Left hindlimb (tissue), 1 donor: ENCODE measurements at regions not wholly inside any gene's neighbourhood (a gene's known extent, or its start where the extent isn't known, plus 50 kb on each side); places are given as distances from the start of the nearest gene placed in this dataset.
"Not testable (repeated sequence)": the region's sequence is repeated elsewhere in the genome, so short reads cannot be mapped to it uniquely, and the experiment has no call there.

Experiments
- DNase-seq: peaks from one replicate; pipeline ENCODE4 v3.0.0-alpha.2; 2018

DNA sequence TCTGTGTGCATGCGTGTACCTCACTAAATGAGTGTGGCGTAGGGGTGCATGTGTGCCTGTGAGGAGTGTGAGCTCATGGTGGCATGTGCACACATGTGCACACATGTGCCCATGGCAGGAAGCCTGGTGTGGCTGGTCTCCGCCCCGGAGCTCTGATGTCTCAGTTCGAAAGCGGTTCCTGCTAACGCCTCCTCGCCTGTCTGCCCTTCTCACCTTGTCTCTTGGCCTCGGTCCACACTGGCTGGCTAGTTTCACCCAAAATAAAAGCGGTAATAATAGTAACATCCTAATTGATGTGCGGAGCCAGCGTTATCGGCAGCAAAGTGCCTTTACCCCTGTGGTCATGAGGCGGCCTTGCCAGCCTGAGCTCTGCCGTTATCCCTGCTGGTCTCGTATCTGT is 1190.4 kb downstream of the BRD1 start:
- no peak for DNase-seq

DNA sequence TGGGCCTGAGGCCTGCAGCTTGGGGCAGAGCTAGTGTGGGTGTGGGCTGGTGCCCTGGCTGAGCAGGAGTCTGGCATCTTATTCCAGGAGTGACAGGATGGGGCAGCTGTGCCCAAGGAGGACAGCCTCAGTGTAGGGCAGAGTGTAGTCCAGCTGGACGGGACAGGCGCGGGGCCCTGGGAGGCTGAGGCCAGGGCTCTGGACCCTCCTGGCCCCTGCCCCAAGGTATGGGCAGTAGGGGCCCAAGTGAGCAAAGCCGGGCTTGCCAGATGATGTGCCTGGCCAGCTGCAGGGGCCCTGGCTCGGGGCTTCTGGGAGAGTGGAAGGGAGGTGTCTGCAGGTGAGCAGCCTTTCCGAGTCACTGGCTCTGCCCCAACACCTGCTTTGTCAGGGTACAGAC is 1190.9 kb downstream of the BRD1 start:
- DNase-seq = no peak

- DNase-seq = no peak
Measured at GRCh38 chr22:48635816-48636215, 1191.9 kb downstream of the BRD1 start.

- no peak for DNase-seq
Measured at GRCh38 chr22:48635031-48635430, 1192.6 kb downstream of the BRD1 start.

DNA sequence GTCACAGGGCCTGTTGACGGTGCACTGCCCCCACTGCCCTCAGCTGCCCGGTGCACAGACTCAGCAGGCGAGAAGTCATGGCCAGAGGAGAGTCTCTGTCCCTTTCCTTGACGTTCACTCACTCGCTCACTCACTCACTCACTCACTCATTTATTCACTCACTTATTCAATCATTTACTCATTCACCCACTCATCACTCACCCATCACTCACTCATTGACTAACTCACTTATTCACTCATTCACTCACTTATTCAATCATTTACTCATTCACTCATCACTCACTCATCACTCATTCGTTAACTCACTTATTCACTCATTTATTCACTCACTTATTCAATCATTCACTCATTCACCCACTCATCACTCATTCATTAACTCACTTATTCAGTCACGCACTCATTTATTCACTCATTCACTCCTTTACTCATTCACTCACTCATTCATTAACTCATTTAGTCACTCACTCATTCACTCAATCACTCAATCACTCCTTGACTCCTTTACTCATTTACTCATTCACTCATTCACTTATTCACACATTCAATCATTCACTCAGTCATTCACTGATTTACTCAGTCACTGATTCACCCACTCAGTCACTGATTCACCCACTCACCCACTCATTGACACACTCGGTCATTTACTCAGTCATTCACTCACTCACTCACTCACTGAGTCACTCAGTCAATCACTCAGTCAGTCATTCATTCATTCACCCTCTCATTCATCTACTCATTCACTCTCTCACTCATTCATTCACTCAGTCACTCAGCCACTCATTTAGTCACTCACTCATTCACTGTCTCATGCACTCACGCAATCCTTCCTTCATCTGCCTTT is 1193.5 kb downstream of the BRD1 start:
- DNase-seq = no peak

DNA sequence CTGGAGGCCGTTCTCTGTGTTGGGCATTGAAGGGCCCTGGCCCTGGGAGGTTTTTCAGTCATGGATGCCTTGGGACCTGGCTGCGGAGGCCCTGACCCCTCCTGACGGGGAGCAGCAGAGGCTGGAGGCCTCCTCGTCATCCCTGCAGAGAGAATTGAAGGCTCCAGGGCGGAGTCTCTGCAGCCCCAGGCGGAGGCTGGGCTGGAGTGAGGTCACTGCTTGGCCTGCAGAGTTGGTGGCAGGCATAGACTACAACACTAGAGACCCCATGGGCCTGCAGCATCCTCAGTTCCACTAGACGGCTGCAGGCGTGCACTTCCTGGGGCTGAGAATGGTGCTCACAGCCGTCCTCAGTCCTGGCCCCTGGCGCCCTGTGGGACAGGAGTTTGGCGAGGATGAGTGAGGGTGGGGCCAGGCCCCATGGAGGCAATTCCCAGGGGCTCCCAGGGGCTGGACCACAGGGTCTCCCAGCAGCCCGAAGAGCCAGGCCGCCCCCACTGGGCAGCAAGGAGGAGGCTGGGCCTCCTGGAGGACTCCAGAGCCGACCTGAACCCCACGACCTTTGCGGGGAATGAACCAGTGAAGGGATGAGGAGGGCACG is 1194.9 kb downstream of the BRD1 start:
- no peak for DNase-seq

DNA sequence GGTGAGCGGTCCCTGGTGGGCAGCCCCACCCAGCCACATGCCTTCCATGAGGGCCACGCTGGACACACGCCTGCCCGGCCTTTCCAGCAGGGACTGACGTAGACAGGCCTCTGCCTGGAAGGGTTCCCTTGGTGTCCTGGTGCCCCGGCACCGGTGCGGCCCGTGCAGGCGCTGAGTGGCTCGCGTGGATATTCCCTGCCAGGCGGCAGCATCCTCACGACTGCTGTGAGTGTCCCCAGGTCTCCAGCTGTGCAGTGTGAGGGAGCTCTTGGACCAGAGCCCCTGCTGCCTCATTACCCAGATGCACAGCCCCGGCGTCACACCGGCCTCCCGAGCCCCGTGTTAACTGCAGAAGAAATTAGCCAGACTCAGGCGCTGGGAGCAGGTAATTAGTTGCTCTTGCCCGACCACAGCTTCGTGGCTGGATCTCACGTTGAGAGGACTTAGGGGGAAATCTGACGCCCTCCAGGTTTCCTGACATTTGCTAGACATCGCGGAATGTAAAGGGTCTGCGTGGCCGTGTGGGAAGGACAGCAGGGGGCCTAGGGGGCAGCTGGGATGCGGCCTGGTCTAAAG is 1196.3 kb downstream of the BRD1 start:
- no peak for DNase-seq

- DNase-seq = no peak
Measured at GRCh38 chr22:48630848-48631247, 1196.8 kb downstream of the BRD1 start.

GRCh38 chr22:48630433-48630754 is 1197.3 kb downstream of the BRD1 start:
- no peak for DNase-seq

GRCh38 chr22:48629631-48630432 is 1197.8 kb downstream of the BRD1 start:
- DNase-seq = no peak

- DNase-seq = no peak
Measured at GRCh38 chr22:48628891-48629543, 1198.7 kb downstream of the BRD1 start.

GRCh38 chr22:48627966-48628365 is 1199.7 kb downstream of the BRD1 start:
- no peak for DNase-seq

- no peak for DNase-seq
Measured at GRCh38 chr22:48627203-48627602, 1200.5 kb downstream of the BRD1 start.

GRCh38 chr22:48624401-48624800 is 1203.3 kb downstream of the BRD1 start:
- DNase-seq = no peak

- no peak for DNase-seq
Measured at GRCh38 chr22:48622891-48623545, 1204.7 kb downstream of the BRD1 start.

GRCh38 chr22:48621085-48621484 is 1206.6 kb downstream of the BRD1 start:
- DNase-seq = no peak

- not testable (repeated sequence) for DNase-seq
Measured at GRCh38 chr22:48620460-48620859, 1207.2 kb downstream of the BRD1 start.

DNA sequence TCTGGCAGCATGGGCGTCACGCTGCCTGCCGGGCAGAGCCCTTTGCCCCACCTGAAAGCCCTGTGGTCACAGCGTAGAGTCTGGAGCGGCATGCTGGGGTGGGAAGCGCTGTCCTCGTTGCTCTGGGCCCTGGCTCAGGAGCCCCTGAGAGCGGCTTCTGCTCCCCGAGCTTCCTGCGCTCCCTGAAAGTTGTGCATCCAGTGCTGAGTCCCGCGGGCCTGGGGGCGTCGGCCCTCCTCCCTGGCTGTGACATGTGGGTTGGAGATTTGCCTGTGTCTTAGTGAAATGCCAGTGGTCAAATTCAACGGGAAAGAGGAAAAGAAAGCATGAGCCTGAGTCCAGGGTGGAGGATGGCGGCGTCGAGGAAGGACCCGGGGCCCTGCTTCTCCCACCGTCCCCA is 1208.0 kb downstream of the BRD1 start:
- DNase-seq = no peak

DNA sequence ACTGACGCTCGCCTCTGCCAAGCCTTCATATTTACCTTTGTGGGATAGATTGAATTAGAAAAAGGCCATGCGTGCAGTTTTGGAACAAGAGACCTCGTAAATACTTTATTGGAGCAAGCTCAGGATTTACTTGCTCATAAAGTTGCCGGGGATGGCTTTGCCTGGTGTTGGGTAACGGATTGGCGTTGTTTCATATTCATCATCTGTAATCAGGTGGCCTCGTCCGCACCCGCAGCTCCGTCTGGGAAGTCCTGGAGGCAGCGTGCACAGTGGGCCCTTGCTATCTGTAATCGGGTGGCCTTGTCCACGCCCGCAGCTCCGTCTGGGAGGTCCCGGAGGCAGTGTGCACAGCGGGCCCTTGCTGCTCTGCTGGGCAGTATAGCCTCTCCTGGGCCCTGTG is 1209.3 kb downstream of the BRD1 start:
- no peak for DNase-seq

DNA sequence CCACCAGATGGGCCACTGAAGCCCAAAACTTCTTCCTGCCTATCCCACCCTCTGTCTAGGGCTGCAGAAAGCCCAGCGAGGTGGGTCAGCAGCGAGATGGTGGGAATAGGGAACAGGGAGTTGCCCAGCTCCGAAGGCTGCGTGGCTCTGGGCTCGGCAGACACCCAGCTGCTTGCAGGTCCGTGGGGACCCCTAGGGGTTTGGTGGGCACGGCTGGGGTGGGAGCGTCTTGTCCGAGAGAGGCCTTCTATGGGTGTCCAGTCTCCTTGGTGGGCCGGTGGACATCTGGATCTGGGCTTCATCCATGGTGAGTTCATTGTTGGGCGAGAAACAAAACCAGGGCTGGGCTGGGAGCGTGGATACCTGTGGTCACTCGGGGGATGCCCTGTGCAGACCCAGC is 1211.0 kb downstream of the BRD1 start:
- no peak for DNase-seq

GRCh38 chr22:48615171-48616008 is 1212.3 kb downstream of the BRD1 start:
- DNase-seq = no peak
